Neural crest cell (in vitro differentiated cells): ENCODE measurements at regions not wholly inside any gene's neighbourhood (a gene's known extent, or its start where the extent isn't known, plus 50 kb on each side); places are given as distances from the start of the nearest gene placed in this dataset.

Experiments
- DNase-seq: peaks from one replicate; pipeline ENCODE4 v3.0.0; 2021; ENCODE audit warnings: low read depth, mixed read lengths, low spot score
- H3K27ac Mint-ChIP-seq: one replicate; pipeline ENCODE4 v1.8.0; 2021; ENCODE audit warnings: mild to moderate bottlenecking, mixed read lengths; ENCODE audit not compliant: unreplicated experiment
- H3K27me3 Mint-ChIP-seq: 2 replicates; pipeline ENCODE4 v1.8.0; 2021; ENCODE audit warnings: low read depth, mild to moderate bottlenecking, mixed read lengths
- H3K36me3 Mint-ChIP-seq: 2 replicates; pipeline ENCODE4 v1.8.0; 2021; ENCODE audit warnings: low read depth, mild to moderate bottlenecking, mixed read lengths
- H3K4me1 Mint-ChIP-seq: 2 replicates; pipeline ENCODE4 v1.8.0; 2021; ENCODE audit warnings: mixed read lengths
- H3K4me3 Mint-ChIP-seq: one replicate; pipeline ENCODE4 v1.8.0; 2021; ENCODE audit warnings: mild to moderate bottlenecking, mixed read lengths
- H3K9me3 Mint-ChIP-seq: 2 replicates; pipeline ENCODE4 v1.8.0; 2021; ENCODE audit warnings: mixed read lengths
- TF ChIP-seq, protein P1 (sequence below): fragments of 200-600 bp; sonication (generic); conservative IDR thresholded peaks from 2 replicates; pipeline ENCODE4 v1.5.0; 2021; ENCODE audit warnings: antibody characterized with exemption, mild to moderate bottlenecking

DNA sequence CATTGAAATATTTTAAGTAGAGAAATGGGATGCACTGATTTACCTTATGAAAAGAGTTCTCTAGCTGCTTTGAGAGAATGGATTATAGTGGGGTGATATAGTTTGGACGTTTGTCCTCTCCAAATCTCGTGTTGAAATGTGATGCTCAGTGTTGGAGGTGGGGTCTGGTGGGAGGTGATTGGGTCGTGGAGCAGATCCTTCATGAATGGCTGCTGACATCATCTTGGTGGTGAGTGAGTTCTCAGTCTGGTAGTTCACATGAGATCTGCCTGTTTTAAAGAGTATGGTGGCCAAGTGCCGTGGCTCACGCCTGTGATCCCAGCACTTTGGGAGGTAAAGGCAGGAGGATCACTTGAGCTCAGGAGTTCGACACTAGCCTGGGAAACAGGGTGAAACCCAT lies 58.7 kb upstream of the SH3RF3 start:
- no peaks in the 10 kb centered on the region for H3K36me3 Mint-ChIP-seq
- H3K9me3 Mint-ChIP-seq, result no peaks in the 10 kb centered on the region
- no peak overlapping the region for H3K27ac Mint-ChIP-seq
- DNase-seq, result no peak
- TF ChIP-seq, protein P1, sequence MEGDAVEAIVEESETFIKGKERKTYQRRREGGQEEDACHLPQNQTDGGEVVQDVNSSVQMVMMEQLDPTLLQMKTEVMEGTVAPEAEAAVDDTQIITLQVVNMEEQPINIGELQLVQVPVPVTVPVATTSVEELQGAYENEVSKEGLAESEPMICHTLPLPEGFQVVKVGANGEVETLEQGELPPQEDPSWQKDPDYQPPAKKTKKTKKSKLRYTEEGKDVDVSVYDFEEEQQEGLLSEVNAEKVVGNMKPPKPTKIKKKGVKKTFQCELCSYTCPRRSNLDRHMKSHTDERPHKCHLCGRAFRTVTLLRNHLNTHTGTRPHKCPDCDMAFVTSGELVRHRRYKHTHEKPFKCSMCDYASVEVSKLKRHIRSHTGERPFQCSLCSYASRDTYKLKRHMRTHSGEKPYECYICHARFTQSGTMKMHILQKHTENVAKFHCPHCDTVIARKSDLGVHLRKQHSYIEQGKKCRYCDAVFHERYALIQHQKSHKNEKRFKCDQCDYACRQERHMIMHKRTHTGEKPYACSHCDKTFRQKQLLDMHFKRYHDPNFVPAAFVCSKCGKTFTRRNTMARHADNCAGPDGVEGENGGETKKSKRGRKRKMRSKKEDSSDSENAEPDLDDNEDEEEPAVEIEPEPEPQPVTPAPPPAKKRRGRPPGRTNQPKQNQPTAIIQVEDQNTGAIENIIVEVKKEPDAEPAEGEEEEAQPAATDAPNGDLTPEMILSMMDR, result no peak
- no peak overlapping the region for H3K4me3 Mint-ChIP-seq
- H3K4me1 Mint-ChIP-seq, result peaks cover 21% of the 10 kb centered on the region
- H3K27me3 Mint-ChIP-seq, result peaks cover 6% of the 10 kb centered on the region

DNA sequence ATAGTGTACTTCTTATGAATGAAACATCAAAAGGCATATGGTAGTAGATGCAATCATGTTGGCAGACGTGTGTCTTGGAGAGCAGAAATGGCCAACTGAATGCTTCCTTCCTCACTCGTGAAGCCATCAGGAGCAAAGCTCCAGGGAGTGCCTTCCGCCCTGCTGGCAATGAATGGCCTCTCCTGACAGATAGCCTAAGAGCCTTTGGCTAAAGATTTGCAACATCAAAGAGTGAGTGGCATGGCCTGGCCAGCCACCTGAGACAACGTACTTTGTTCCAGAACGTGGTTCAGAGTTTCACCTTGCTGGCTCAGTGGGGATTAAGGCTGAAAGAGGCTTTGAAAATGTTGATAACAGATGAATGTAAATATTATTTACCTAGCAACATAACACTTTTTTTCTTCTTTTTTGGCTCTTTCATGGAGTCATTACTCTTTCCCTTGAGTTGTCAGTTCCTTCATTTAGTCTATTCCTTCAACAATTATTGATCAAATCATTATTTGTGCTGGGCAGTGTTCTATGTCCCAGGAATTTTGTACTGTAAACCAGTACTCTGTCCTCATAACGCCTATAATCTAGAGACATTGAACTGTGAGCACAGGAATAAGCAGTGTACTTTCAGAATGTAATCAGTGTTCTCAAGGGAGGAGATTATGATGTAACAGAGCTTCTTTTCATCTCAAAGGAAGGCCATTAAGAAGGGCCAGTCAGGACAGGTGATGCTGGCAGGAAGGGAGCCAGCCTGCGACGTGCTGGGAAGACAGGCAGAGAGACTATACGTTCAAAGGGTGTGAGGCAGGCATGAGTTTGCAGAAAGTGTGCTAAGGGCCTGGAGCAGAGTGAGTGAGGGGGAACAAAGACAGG lies 59.4 kb upstream of the SH3RF3 start:
- Mint-ChIP-seq H3K36me3 (no peaks in the 10 kb centered on the region), H3K27me3 (peaks cover 6% of the 10 kb centered on the region), H3K27ac (no peak overlapping the region), H3K4me1 (peaks cover 23% of the 10 kb centered on the region), H3K9me3 (no peaks in the 10 kb centered on the region), H3K4me3 (no peak overlapping the region)
- TF ChIP-seq, protein P1, result no peak
- DNase-seq, result no peak

DNA sequence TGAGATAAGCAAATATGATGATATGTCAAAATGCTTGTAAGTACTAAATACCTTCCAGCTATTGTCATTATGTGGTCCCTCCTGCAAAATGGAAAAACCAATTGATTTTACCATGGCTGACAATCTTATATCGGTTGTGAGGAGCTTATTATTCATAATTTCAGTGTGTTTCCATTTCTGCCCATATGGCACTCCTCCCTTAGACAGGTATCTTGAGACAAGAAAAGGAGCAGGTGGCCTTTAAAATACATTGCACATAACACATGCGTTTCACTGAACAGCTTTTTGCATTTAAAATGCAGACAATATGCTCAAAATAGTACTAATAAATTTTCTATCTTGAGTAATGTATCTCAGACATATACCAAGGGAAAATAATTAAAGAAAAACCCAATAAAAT lies 60.2 kb upstream of the SH3RF3 start:
- H3K4me1 Mint-ChIP-seq, result peaks cover 24% of the 10 kb centered on the region

DNA sequence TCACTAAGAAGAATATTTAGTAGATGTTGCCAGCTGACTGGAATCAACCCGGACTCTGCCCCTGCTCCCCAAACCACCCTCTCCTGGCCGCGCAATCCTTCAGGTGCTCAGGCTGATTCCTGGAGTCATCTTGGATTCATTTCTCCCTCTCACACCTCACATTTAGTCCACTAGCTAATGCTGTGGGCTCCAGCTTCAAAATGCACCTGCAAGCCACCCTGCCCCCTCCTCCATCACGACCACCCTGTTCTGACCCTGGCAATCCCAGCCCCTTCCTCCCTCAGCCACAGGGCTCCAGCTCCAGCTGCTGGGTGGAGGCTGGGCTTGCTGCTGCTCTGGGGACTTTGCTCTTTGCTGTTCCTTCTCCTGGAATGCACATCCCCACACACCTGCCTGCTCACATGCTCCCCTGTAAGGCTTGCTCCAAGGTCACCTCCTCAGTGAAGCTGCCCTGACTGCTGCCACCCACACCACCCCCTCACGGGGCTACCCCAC lies 61.3 kb upstream of the SH3RF3 start:
- Mint-ChIP-seq H3K9me3 (no peaks in the 10 kb centered on the region), H3K36me3 (no peaks in the 10 kb centered on the region), H3K4me3 (no peak overlapping the region), H3K27me3 (peaks cover 5% of the 10 kb centered on the region), H3K4me1 (peaks cover 33% of the 10 kb centered on the region), H3K27ac (peak overlapping the region; percentile 37)
- no peak for DNase-seq
- TF ChIP-seq, protein P1, result no peak

More for the DNA sequence above, 60.2 kb upstream of the SH3RF3 start:
- Mint-ChIP-seq H3K27ac (no peak overlapping the region), H3K36me3 (no peaks in the 10 kb centered on the region), H3K9me3 (no peaks in the 10 kb centered on the region), H3K27me3 (peaks cover 6% of the 10 kb centered on the region), H3K4me3 (no peak overlapping the region)
- TF ChIP-seq, protein P1, result no peak
- DNase-seq, result no peak

DNA sequence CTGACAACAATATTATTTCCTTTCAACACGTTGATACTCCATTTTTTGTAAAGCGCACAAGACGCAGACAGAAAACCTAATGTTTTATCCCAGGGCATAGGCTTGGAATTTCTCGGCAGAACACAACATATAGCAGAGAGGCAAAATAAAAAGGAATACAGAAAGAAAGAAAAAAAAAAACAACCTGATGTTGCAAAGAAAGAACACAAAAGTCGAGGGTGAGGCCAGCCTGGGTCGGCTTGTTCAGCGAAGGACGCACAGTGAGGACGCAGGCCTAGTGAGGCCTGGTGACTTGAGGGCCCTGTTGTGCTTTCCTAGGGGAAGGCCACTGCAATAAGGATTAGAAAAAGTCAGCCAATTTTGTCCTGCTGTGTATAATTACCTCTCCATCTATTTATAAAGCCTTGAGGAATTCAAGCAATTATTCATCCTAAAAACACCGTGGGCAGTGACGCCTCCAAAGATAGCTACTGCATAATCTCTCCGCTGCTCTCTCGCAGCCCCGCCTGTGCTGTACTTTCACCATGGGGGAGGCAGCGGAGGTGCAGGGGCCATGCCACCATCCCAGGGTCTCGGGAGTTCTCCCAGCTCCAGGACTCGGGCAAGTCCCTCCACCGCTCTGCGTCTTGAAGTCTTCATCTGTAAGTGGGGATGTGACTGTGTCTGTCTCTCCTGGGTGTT lies 61.9 kb upstream of the SH3RF3 start:
- H3K36me3 Mint-ChIP-seq, result no peaks in the 10 kb centered on the region
- H3K27ac Mint-ChIP-seq, result peak overlapping the region; percentile 37

More for the DNA sequence above, 61.9 kb upstream of the SH3RF3 start:
- Mint-ChIP-seq H3K27me3 (peaks cover 5% of the 10 kb centered on the region), H3K4me3 (no peak overlapping the region), H3K9me3 (no peaks in the 10 kb centered on the region), H3K4me1 (peaks cover 33% of the 10 kb centered on the region)
- TF ChIP-seq, protein P1, result no peak
- no peak for DNase-seq
